ENCODE measurements at regions not wholly inside any gene's neighbourhood (a gene's known extent, or its start where the extent isn't known, plus 50 kb on each side); places are given as distances from the start of the nearest gene placed in this dataset.

GRCh38 chr12:16088421-16088820 lies 177.3 kb downstream of the DERA start:
- H3K9me3 ChIP-seq (ENCODE audit: control insufficient read depth, insufficient read depth, low read depth, low read length): no peaks in the 10 kb centered on the region
- H3K36me3 ChIP-seq (ENCODE audit: control insufficient read depth in 2 of 2, insufficient read depth in 1 of 2, low read length in 2 of 2): no peaks in the 10 kb centered on the region
- TF ChIP-seq ZNF391 (tag by site-specific recombination; IDR thresholded peaks at IDR 0.05; ENCODE audit: borderline replicate concordance, low read depth) (no peak), ZNF571 (tag by site-specific recombination; IDR thresholded peaks at IDR 0.05) (no peak), ZNF792 (tag by site-specific recombination; IDR thresholded peaks at IDR 0.05) (no peak), TSHZ1 (tag by site-specific recombination; IDR thresholded peaks at IDR 0.05; ENCODE audit: borderline replicate concordance) (no peak), ZNF585B (tag by site-specific recombination; IDR thresholded peaks at IDR 0.05) (no peak), ZBTB26 (tag by site-specific recombination; optimal IDR thresholded peaks at IDR 0.05) (no peak), SALL2 (tag by site-specific recombination; IDR thresholded peaks at IDR 0.05; ENCODE audit: borderline replicate concordance) (no peak), ZNF658 (tag by site-specific recombination; IDR thresholded peaks at IDR 0.05) (no peak), ZNF148 (tag by site-specific recombination; IDR thresholded peaks at IDR 0.05; ENCODE audit: borderline replicate concordance) (no peak), ZNF211 (tag by site-specific recombination; IDR thresholded peaks at IDR 0.05; ENCODE audit: low read depth) (no peak)
- no peaks in the 10 kb centered on the region for H3K4me1 ChIP-seq (ENCODE audit: control insufficient read depth, insufficient read depth, low read length)
- ChIA-PET CTCF (no interaction called here), POLR2A (no interaction called here)
- H3K4me3 ChIP-seq (ENCODE audit: low read depth, low read length): no peak overlapping the region
- no peak overlapping the region for H3K27ac ChIP-seq (ENCODE audit: extremely low read depth, low read depth, low read length)

Data from HEK293 (cell line).